ENCODE measurements at regions not wholly inside any gene's neighbourhood (a gene's known extent, or its start where the extent isn't known, plus 50 kb on each side); places are given as distances from the start of the nearest gene placed in this dataset.

GRCh38 chr21:32954353-32954752 is 71.4 kb upstream of the OLIG2 start:
- TF ChIP-seq SUZ12 (IDR thresholded peaks at IDR 0.05), result no peak
- TF ChIP-seq CTBP1 (IDR thresholded peaks at IDR 0.05; ENCODE audit: borderline replicate concordance), result no peak
- TF ChIP-seq SP1 (IDR thresholded peaks at IDR 0.05), result no peak
- no peak for TF ChIP-seq TARDBP (IDR thresholded peaks at IDR 0.05)
- TF ChIP-seq FOXK2 (IDR thresholded peaks at IDR 0.05), result no peak
